ENCODE measurements at regions not wholly inside any gene's neighbourhood (a gene's known extent, or its start where the extent isn't known, plus 50 kb on each side); places are given as distances from the start of the nearest gene placed in this dataset.

DNA sequence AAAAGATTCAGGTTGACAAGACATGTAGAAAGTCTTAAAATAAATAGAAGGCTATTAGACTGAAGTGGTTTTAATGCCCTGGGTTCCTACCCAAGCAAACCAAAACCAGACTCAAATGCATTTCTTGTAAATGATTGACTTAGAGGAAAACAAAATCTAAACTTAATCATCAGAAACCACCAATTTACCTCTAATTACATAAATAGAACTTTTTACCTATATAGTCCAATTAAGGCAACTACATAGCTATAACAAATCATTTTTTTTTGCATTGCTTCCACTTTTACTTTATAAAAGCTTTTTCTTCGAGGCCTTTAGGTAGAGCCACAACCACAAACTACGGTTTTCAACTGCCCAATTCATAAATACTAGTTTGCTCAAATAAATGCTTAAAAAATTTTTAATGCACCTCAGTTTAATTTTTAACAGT is 231.3 kb upstream of the ARHGEF26 start:
- H3K4me1 Mint-ChIP-seq (ENCODE audit: low read depth, unreplicated experiment) = peaks cover 5% of the 10 kb centered on the region
- H3K27ac Mint-ChIP-seq (ENCODE audit: unreplicated experiment) = no peak overlapping the region
- no peak for DNase-seq
- TF ChIP-seq, protein P1, sequence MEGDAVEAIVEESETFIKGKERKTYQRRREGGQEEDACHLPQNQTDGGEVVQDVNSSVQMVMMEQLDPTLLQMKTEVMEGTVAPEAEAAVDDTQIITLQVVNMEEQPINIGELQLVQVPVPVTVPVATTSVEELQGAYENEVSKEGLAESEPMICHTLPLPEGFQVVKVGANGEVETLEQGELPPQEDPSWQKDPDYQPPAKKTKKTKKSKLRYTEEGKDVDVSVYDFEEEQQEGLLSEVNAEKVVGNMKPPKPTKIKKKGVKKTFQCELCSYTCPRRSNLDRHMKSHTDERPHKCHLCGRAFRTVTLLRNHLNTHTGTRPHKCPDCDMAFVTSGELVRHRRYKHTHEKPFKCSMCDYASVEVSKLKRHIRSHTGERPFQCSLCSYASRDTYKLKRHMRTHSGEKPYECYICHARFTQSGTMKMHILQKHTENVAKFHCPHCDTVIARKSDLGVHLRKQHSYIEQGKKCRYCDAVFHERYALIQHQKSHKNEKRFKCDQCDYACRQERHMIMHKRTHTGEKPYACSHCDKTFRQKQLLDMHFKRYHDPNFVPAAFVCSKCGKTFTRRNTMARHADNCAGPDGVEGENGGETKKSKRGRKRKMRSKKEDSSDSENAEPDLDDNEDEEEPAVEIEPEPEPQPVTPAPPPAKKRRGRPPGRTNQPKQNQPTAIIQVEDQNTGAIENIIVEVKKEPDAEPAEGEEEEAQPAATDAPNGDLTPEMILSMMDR (IDR thresholded peaks at IDR 0.05; ENCODE audit: partially characterized antibody, unreplicated experiment) = no peak
- H3K4me3 Mint-ChIP-seq (ENCODE audit: unreplicated experiment) = no peak overlapping the region
- peaks cover 1% of the 10 kb centered on the region for H3K27me3 Mint-ChIP-seq (ENCODE audit: unreplicated experiment)
- no peaks in the 10 kb centered on the region for H3K36me3 Mint-ChIP-seq (ENCODE audit: unreplicated experiment)
- no peaks in the 10 kb centered on the region for H3K9me3 Mint-ChIP-seq (ENCODE audit: unreplicated experiment)

DNA sequence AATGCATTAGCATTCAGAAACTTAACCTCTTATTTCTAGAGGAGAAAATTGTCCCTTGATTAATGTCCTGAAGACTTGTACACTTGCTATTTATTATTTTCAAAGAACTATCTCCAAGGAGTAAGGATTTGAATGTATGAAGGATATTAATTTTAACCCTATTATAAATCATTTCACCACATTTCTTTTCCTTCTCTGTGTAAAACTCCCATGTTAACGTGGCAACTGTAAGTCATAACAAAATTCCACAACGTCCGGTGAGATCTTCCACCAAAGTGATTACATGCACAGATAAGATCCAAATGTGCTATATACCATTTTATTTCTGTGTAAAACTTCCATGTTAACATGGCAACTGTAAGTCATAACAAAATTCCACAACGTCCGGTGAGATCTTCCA is 229.1 kb upstream of the ARHGEF26 start:
- H3K27me3 Mint-ChIP-seq (ENCODE audit: unreplicated experiment) = peaks cover 1% of the 10 kb centered on the region

DNA sequence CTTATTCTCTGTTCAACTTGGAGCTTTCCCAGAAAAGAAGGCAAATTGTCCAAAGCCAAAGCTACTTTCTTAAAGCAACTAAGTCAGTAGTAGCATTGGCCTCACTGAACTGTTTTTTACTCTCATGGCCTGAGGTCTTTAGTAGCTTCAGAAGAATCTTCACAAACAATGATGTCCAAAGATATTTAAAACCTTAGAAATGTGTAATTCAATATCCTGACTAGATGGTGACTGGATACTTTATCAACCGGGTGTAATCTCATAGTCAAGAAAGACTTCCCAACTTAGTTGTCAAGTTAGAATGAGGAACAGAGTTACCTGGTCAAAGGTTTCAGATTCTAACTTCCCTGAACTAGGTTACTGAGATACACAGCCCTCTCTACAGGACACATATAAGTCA is 226.3 kb upstream of the ARHGEF26 start:
- Mint-ChIP-seq H3K9me3 (ENCODE audit: unreplicated experiment) (no peaks in the 10 kb centered on the region), H3K4me3 (ENCODE audit: unreplicated experiment) (no peak overlapping the region), H3K36me3 (ENCODE audit: unreplicated experiment) (no peaks in the 10 kb centered on the region), H3K4me1 (ENCODE audit: low read depth, unreplicated experiment) (no peaks in the 10 kb centered on the region), H3K27me3 (ENCODE audit: unreplicated experiment) (peaks cover 1% of the 10 kb centered on the region), H3K27ac (ENCODE audit: unreplicated experiment) (no peak overlapping the region)
- TF ChIP-seq, protein P1 (IDR thresholded peaks at IDR 0.05; ENCODE audit: partially characterized antibody, unreplicated experiment) = no peak
- DNase-seq = no peak

More for the DNA sequence above, 229.1 kb upstream of the ARHGEF26 start:
- H3K9me3 Mint-ChIP-seq (ENCODE audit: unreplicated experiment) = no peaks in the 10 kb centered on the region
- no peaks in the 10 kb centered on the region for H3K36me3 Mint-ChIP-seq (ENCODE audit: unreplicated experiment)
- H3K27ac Mint-ChIP-seq (ENCODE audit: unreplicated experiment) = no peak overlapping the region
- TF ChIP-seq, protein P1 (IDR thresholded peaks at IDR 0.05; ENCODE audit: partially characterized antibody, unreplicated experiment) = no peak
- DNase-seq = no peak
- H3K4me1 Mint-ChIP-seq (ENCODE audit: low read depth, unreplicated experiment) = no peaks in the 10 kb centered on the region
- no peak overlapping the region for H3K4me3 Mint-ChIP-seq (ENCODE audit: unreplicated experiment)

DNA sequence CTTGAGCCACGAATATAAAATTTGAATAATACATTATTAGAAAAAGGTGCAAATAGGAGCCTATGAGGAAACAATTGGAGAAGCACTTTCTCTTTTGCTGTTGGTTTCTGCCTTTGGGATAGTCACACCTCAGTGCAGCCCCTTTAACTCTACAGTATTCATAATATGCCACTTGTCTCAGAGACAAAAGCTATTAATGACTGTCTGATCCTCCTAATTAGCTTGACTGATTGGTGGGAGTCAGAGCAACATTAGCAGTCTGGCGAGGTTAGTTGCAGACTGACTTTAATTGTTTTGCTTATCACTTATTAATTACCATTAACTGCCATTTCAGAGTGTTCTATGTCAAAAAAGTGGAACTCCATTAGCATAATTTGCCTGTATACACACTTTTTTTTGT is 225.0 kb upstream of the ARHGEF26 start:
- H3K9me3 Mint-ChIP-seq (ENCODE audit: unreplicated experiment) = no peaks in the 10 kb centered on the region
- H3K4me3 Mint-ChIP-seq (ENCODE audit: unreplicated experiment) = no peak overlapping the region
- no peaks in the 10 kb centered on the region for H3K4me1 Mint-ChIP-seq (ENCODE audit: low read depth, unreplicated experiment)
- DNase-seq = no peak
- H3K27ac Mint-ChIP-seq (ENCODE audit: unreplicated experiment) = no peak overlapping the region
- H3K27me3 Mint-ChIP-seq (ENCODE audit: unreplicated experiment) = peaks cover 1% of the 10 kb centered on the region
- TF ChIP-seq, protein P1 (IDR thresholded peaks at IDR 0.05; ENCODE audit: partially characterized antibody, unreplicated experiment) = no peak
- no peaks in the 10 kb centered on the region for H3K36me3 Mint-ChIP-seq (ENCODE audit: unreplicated experiment)

DNA sequence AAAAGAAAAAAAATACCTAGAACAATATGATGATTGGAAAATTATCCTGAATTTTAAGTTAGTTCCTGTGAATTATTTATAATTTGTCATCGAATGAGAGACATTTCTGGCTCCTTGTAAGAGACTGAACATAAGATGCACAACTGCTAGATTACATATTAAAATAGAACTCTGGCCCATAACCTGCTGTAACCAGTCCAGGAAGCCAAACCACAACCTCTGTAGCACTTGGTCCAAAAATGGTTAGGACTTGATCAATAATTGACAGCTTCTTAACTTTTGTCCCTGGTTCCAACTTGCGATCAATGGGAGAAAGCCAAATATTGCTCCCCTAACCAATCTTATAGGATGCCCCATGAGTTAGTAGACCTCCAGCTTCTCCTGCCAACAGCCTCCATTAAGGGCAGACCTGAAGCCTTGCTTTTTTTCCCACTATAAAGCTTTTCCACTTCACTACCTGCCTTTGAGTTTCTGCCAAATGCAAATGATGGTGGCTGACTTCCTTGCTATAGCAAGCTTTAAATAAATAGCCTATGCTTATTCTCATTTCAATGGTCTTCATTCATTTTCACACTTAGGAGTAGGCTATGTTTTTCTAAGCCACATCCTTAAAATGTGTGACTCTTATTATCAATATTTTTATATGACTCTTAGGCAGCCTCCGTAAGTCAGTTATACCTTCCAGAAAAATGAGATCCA is 224.0 kb upstream of the ARHGEF26 start:
- H3K9me3 Mint-ChIP-seq (ENCODE audit: unreplicated experiment) = no peaks in the 10 kb centered on the region

More for the DNA sequence above, 224.0 kb upstream of the ARHGEF26 start:
- H3K27ac Mint-ChIP-seq (ENCODE audit: unreplicated experiment) = no peak overlapping the region
- no peak for DNase-seq
- H3K27me3 Mint-ChIP-seq (ENCODE audit: unreplicated experiment) = peaks cover 1% of the 10 kb centered on the region
- H3K36me3 Mint-ChIP-seq (ENCODE audit: unreplicated experiment) = no peaks in the 10 kb centered on the region
- H3K4me1 Mint-ChIP-seq (ENCODE audit: low read depth, unreplicated experiment) = no peaks in the 10 kb centered on the region
- TF ChIP-seq, protein P1 (IDR thresholded peaks at IDR 0.05; ENCODE audit: partially characterized antibody, unreplicated experiment) = no peak
- no peak overlapping the region for H3K4me3 Mint-ChIP-seq (ENCODE audit: unreplicated experiment)
